ENCODE measurements at regions not wholly inside any gene's neighbourhood (a gene's known extent, or its start where the extent isn't known, plus 50 kb on each side); places are given as distances from the start of the nearest gene placed in this dataset.

GRCh38 chr16:26733710-26734109 is 333.0 kb upstream of the C16orf82 start:
- TF ChIP-seq CTCF (conservative IDR thresholded peaks at IDR 0.05; ENCODE audit: low read length), result no peak
- no peak for TF ChIP-seq EZH2phosphoT487 (IDR thresholded peaks at IDR 0.05; ENCODE audit: borderline replicate concordance, low read depth, low read length)
